ENCODE measurements at regions not wholly inside any gene's neighbourhood (a gene's known extent, or its start where the extent isn't known, plus 50 kb on each side); places are given as distances from the start of the nearest gene placed in this dataset.

DNA sequence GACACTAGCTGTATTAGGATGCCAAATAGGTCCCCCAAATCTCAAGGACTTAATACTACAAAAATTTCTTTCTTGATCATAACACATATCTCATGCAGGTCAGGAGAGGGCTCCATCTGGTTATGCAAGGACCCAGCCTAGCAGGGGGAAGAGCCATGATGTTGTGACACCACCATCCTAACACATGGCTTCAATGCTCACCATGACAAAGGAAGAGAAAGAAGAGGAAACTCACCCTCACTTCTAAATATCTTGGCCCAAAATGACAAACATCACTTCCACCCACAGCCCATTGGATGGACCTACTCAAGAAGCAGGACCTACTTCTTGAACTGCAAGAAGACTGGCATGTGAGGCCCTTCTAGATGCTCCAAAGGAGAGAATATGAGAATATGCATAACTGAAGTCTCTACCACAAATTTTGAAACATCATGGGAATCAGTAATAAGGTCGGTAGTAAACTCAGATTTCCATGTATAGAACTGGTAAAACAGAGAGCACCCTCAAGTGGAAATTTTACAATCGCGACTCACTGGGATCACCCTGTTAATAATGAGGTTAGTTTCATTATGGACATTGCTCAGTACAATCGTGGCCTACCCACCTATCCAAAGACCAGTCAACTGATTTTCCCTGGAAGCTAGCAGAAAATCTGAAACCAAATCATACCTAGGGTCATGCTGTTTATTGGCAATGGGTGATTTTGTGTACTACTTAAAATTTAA, 308.2 kb downstream of the ACTL7B start:
- no peak overlapping the region for H3K27ac ChIP-seq (ENCODE audit: insufficient read depth, low read depth, low read length, poor library complexity, severe bottlenecking)
- peaks cover 12% of the 10 kb centered on the region for H3K4me1 ChIP-seq (ENCODE audit: control insufficient read depth, insufficient read depth, low read length)
- WGBS, 2 experiments = 94% methylated on average over 4 of the region's 4 CpGs
- no peaks in the 10 kb centered on the region for H3K9me3 ChIP-seq (ENCODE audit: control insufficient read depth, low read length)
- H3K4me3 ChIP-seq (ENCODE audit: insufficient read depth, low read depth, low read length) = no peak overlapping the region
- H3K27me3 ChIP-seq (ENCODE audit: control insufficient read depth, insufficient read depth, low read length, poor library complexity, severe bottlenecking) = no peaks in the 10 kb centered on the region
- H3K36me3 ChIP-seq (ENCODE audit: control insufficient read depth, insufficient read depth, low read length) = no peaks in the 10 kb centered on the region

DNA sequence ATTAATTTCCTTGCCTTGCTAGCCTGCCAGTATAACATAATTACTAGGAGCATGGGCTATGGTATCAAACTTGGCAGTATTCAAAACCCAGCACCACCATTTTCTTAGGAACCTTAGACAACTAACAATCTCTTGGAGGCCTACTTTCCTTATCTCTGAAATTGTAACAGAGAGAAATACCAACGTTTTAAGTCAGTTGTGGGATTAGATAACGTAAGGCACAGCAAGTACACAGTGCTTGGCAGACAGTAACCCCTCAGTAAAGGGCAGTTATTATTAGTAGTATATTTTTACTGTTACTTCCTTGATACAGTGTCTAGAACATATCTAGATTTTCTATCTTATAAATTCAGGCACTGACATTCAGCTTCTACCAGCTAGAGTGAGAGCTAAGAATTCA, 309.6 kb downstream of the ACTL7B start:
- no peak overlapping the region for H3K4me3 ChIP-seq (ENCODE audit: insufficient read depth, low read depth, low read length)
- no peaks in the 10 kb centered on the region for H3K36me3 ChIP-seq (ENCODE audit: control insufficient read depth, insufficient read depth, low read length)
- 63 to 95% methylated on average over 1 to 2 of the region's 2 CpGs for WGBS, 2 experiments
- no peaks in the 10 kb centered on the region for H3K9me3 ChIP-seq (ENCODE audit: control insufficient read depth, low read length)
- H3K27ac ChIP-seq (ENCODE audit: insufficient read depth, low read depth, low read length, poor library complexity, severe bottlenecking) = no peak overlapping the region
- H3K4me1 ChIP-seq (ENCODE audit: control insufficient read depth, insufficient read depth, low read length) = peaks cover 8% of the 10 kb centered on the region
- H3K27me3 ChIP-seq (ENCODE audit: control insufficient read depth, insufficient read depth, low read length, poor library complexity, severe bottlenecking) = no peaks in the 10 kb centered on the region

DNA sequence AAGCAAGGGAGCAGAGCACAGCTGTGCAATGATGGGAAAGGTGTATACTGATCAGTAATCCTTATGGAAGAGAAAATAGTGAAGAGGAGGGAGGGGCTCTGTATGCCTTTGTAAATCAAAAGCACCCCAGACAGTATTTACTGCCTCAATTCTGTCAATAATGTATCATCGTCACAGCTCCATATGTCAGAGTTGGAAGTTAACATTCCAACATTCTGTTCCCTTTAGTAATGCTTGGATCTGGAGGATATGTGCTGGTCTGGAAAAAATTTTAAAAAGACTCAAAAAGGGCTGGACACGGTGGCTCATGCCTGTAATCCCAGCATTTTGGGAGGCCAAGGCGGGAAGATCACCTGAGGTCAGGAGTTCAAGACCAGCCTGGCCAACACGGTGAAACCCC, 310.4 kb downstream of the ACTL7B start:
- no peaks in the 10 kb centered on the region for H3K9me3 ChIP-seq (ENCODE audit: control insufficient read depth, low read length)
- no peak overlapping the region for H3K27ac ChIP-seq (ENCODE audit: insufficient read depth, low read depth, low read length, poor library complexity, severe bottlenecking)
- no peak overlapping the region for H3K4me3 ChIP-seq (ENCODE audit: insufficient read depth, low read depth, low read length)
- peaks cover under 1% of the 10 kb centered on the region for H3K4me1 ChIP-seq (ENCODE audit: control insufficient read depth, insufficient read depth, low read length)
- WGBS, 2 experiments = 93% methylated on average over 4 of the region's 4 CpGs
- H3K36me3 ChIP-seq (ENCODE audit: control insufficient read depth, insufficient read depth, low read length) = no peaks in the 10 kb centered on the region
- H3K27me3 ChIP-seq (ENCODE audit: control insufficient read depth, insufficient read depth, low read length, poor library complexity, severe bottlenecking) = no peaks in the 10 kb centered on the region

DNA sequence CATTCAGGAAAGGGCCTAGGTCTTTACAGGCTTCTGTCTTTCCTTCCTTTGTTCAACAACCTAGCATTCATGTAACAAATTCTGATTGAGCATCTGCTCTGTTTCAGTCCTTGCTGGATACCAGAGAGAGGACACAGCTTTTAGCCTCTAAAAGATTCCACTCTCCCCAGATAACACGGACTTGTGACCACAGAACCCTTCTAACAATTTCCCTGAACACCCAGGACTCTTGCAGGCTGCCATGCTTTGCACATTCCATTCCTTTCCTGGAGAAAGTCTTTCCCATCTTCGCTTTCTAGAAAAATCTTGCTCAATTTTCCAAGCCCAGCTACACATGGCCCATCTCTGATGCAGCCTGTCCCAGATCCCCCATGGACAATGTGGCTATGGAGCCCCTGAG, 310.9 kb downstream of the ACTL7B start:
- WGBS, 2 experiments = 87% methylated on average over 2 of the region's 2 CpGs
- Histone ChIP-seq H3K36me3 (ENCODE audit: control insufficient read depth, insufficient read depth, low read length) (no peaks in the 10 kb centered on the region), H3K4me1 (ENCODE audit: control insufficient read depth, insufficient read depth, low read length) (no peaks in the 10 kb centered on the region), H3K27me3 (ENCODE audit: control insufficient read depth, insufficient read depth, low read length, poor library complexity, severe bottlenecking) (no peaks in the 10 kb centered on the region), H3K9me3 (ENCODE audit: control insufficient read depth, low read length) (no peaks in the 10 kb centered on the region), H3K4me3 (ENCODE audit: insufficient read depth, low read depth, low read length) (no peak overlapping the region), H3K27ac (ENCODE audit: insufficient read depth, low read depth, low read length, poor library complexity, severe bottlenecking) (no peak overlapping the region)

DNA sequence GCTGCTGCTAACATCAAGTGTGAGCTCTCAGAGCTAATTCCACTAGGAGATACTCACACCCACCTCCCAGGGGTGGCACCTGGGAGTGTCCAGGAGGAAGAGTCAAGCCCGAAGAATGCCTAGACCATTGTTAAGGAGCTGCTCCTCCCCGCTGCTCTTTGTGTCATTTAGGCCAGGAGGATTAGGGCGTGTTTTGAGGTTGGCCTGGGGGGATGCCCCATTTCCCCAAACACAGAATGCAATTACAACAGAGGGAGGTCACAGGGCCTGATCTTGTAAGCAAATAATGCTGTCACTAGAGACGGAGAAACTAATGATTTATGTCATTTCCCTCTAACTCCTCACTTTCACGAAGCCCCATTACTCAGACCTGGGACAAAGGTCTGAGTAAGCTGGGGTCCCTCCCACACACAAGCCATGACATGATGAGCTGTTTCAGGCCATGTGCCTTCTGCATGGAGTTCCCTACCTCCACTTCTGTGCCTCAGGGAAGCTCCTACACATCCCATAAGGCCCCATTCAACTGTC, 312.5 kb downstream of the ACTL7B start:
- Histone ChIP-seq H3K36me3 (ENCODE audit: control insufficient read depth, insufficient read depth, low read length) (no peaks in the 10 kb centered on the region), H3K27ac (ENCODE audit: insufficient read depth, low read depth, low read length, poor library complexity, severe bottlenecking) (no peak overlapping the region), H3K4me3 (ENCODE audit: insufficient read depth, low read depth, low read length) (no peak overlapping the region), H3K27me3 (ENCODE audit: control insufficient read depth, insufficient read depth, low read length, poor library complexity, severe bottlenecking) (no peaks in the 10 kb centered on the region), H3K4me1 (ENCODE audit: control insufficient read depth, insufficient read depth, low read length) (no peaks in the 10 kb centered on the region), H3K9me3 (ENCODE audit: control insufficient read depth, low read length) (no peaks in the 10 kb centered on the region)
- 24 to 25% methylated on average over 5 of the region's 5 CpGs for WGBS, 2 experiments

DNA sequence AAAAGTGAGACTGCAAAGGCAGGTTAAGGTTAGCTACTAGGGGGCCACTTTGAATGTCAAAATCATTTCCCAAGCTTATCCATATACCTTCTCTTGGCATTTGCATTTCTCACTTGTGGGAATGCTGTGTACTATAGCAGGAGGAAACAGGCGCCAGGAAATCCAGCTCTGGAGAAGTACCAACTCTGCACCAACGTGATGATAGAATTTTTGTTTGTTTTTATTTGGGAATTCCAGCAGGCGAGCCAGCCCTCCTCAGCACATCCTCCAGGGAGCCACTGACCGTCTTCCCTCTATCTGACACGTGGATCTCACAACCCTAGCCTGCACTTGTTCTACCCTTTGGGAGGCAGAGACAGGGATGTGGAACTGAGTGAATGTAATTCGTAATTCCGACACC, 318.0 kb downstream of the ACTL7B start:
- 91 to 93% methylated on average over 7 of the region's 7 CpGs for WGBS, 2 experiments
- Histone ChIP-seq H3K27ac (ENCODE audit: insufficient read depth, low read depth, low read length, poor library complexity, severe bottlenecking) (no peak overlapping the region), H3K36me3 (ENCODE audit: control insufficient read depth, insufficient read depth, low read length) (no peaks in the 10 kb centered on the region), H3K4me1 (ENCODE audit: control insufficient read depth, insufficient read depth, low read length) (no peaks in the 10 kb centered on the region), H3K4me3 (ENCODE audit: insufficient read depth, low read depth, low read length) (no peak overlapping the region), H3K27me3 (ENCODE audit: control insufficient read depth, insufficient read depth, low read length, poor library complexity, severe bottlenecking) (no peaks in the 10 kb centered on the region), H3K9me3 (ENCODE audit: control insufficient read depth, low read length) (no peaks in the 10 kb centered on the region)

DNA sequence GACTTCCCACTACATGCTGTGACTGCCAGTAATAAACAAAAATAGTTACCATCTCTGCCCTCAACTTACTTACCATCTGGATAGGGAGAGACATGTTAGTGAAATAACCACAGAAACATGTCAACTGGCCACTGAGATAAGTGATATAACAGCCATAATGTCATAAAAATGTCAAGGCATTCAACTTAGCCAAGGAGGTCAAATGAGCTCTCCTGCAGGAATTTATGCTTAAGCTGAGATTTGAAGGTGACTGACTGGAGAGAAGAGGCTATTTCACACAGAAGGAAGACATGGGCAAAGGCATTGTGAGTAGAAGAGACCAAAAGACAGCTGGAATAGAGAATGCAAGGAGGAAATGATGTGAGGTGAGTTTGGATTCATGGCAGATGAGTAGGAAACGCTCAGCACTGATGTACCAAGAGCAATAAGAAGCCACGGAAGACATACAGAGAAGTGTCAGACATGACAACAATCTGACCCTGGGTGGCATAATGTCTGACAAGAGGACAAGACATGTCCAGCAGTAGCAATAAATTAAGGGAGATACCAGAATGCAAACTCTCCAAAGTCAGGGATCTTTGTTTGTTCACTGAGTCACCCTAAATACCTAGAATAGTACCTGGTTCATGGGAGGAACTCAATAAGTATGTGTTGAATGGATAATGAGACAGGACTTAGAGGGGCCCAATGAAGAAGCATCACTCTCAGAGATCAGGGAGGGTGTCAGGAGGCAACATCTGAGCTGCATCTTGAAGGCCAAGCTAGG, 318.8 kb downstream of the ACTL7B start:
- Histone ChIP-seq H3K27ac (ENCODE audit: insufficient read depth, low read depth, low read length, poor library complexity, severe bottlenecking) (no peak overlapping the region), H3K9me3 (ENCODE audit: control insufficient read depth, low read length) (no peaks in the 10 kb centered on the region), H3K4me3 (ENCODE audit: insufficient read depth, low read depth, low read length) (no peak overlapping the region), H3K36me3 (ENCODE audit: control insufficient read depth, insufficient read depth, low read length) (no peaks in the 10 kb centered on the region), H3K27me3 (ENCODE audit: control insufficient read depth, insufficient read depth, low read length, poor library complexity, severe bottlenecking) (no peaks in the 10 kb centered on the region), H3K4me1 (ENCODE audit: control insufficient read depth, insufficient read depth, low read length) (no peaks in the 10 kb centered on the region)
- WGBS, 2 experiments = 94% methylated on average over 2 of the region's 2 CpGs

DNA sequence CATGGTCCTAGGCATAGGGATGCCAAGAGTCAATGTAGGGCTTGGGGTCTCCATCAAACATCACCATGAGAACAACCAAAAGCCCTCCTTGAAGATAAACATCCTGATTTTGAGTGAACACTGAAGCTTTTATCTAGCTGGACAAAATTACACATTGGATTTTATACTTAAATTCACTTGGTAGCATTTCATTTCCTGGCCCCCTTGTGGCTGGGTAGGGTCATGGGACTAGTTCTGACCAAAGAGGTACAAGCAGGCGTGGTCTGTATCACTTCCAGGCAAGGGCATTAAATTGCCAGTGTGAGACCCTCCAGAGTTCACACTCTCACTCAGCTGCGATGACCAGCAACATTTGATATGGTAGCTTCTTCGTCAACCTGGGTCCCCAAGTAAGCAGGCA, 320.3 kb downstream of the ACTL7B start:
- whole genome bisulfite sequencing, 2 experiments = 86 to 90% methylated on average over 3 of the region's 3 CpGs
- Histone ChIP-seq H3K27ac (ENCODE audit: insufficient read depth, low read depth, low read length, poor library complexity, severe bottlenecking) (no peak overlapping the region), H3K27me3 (ENCODE audit: control insufficient read depth, insufficient read depth, low read length, poor library complexity, severe bottlenecking) (no peaks in the 10 kb centered on the region), H3K9me3 (ENCODE audit: control insufficient read depth, low read length) (no peaks in the 10 kb centered on the region), H3K4me1 (ENCODE audit: control insufficient read depth, insufficient read depth, low read length) (no peaks in the 10 kb centered on the region), H3K4me3 (ENCODE audit: insufficient read depth, low read depth, low read length) (no peak overlapping the region), H3K36me3 (ENCODE audit: control insufficient read depth, insufficient read depth, low read length) (no peaks in the 10 kb centered on the region)

DNA sequence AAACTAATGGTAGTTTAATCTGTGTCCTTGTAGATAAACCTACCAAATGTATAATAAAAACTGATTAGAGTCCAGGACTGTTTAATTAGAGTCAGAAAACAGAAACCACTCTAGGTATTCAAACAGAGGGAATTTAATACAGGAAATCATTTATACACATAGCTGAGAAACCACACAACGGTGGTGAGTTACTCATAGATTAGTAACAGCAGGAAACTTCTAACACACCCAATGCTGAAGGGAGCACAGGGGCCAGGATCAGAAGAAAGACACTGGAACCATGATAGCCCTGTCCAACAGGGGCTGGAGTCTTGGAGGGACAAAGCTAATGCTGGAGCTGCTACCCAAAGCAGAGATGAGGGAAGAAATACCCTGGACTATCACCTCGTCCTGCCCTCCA, 321.0 kb downstream of the ACTL7B start:
- H3K4me1 ChIP-seq (ENCODE audit: control insufficient read depth, insufficient read depth, low read length) = no peaks in the 10 kb centered on the region
- no peaks in the 10 kb centered on the region for H3K27me3 ChIP-seq (ENCODE audit: control insufficient read depth, insufficient read depth, low read length, poor library complexity, severe bottlenecking)
- no peak overlapping the region for H3K4me3 ChIP-seq (ENCODE audit: insufficient read depth, low read depth, low read length)
- H3K27ac ChIP-seq (ENCODE audit: insufficient read depth, low read depth, low read length, poor library complexity, severe bottlenecking) = no peak overlapping the region
- no peaks in the 10 kb centered on the region for H3K36me3 ChIP-seq (ENCODE audit: control insufficient read depth, insufficient read depth, low read length)
- 86 to 100% methylated on average over 2 of the region's 2 CpGs for WGBS, 2 experiments
- no peaks in the 10 kb centered on the region for H3K9me3 ChIP-seq (ENCODE audit: control insufficient read depth, low read length)

DNA sequence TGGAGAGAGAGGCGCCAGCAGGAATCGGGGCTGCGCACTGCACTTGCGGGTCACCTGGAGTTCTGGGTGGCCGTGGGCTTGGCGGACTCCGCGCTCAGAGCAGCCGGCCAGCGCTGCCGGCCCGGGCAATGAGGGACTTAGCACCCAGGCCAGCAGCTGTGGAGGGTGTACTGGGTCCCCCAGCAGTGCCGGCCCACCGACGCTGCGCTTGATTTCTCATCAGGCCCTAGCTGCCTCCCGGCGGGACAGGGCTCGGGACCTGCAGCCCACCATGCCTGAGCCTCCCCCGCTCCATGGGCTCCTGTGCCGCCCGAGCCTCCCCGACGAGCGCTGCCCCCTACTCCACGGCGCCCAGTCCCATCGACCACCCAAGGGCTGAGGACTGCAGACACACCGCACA, 325.6 kb downstream of the ACTL7B start:
- Histone ChIP-seq H3K9me3 (ENCODE audit: control insufficient read depth, low read length) (no peaks in the 10 kb centered on the region), H3K27ac (ENCODE audit: insufficient read depth, low read depth, low read length, poor library complexity, severe bottlenecking) (no peak overlapping the region), H3K4me3 (ENCODE audit: insufficient read depth, low read depth, low read length) (no peak overlapping the region), H3K36me3 (ENCODE audit: control insufficient read depth, insufficient read depth, low read length) (no peaks in the 10 kb centered on the region), H3K4me1 (ENCODE audit: control insufficient read depth, insufficient read depth, low read length) (no peaks in the 10 kb centered on the region), H3K27me3 (ENCODE audit: control insufficient read depth, insufficient read depth, low read length, poor library complexity, severe bottlenecking) (no peaks in the 10 kb centered on the region)
- 95 to 97% methylated on average over 29 of the region's 29 CpGs for WGBS, 2 experiments
